Daoy (cell line): ENCODE measurements at regions not wholly inside any gene's neighbourhood (a gene's known extent, or its start where the extent isn't known, plus 50 kb on each side); places are given as distances from the start of the nearest gene placed in this dataset.
"Not testable (repeated sequence)": the region's sequence is repeated elsewhere in the genome, so short reads cannot be mapped to it uniquely, and the experiment has no call there.

ENCODE experiments used
- DNase-seq: peaks from one replicate; pipeline ENCODE4 v3.0.0-alpha.2; 2015; ENCODE audit warnings: low read depth

DNA sequence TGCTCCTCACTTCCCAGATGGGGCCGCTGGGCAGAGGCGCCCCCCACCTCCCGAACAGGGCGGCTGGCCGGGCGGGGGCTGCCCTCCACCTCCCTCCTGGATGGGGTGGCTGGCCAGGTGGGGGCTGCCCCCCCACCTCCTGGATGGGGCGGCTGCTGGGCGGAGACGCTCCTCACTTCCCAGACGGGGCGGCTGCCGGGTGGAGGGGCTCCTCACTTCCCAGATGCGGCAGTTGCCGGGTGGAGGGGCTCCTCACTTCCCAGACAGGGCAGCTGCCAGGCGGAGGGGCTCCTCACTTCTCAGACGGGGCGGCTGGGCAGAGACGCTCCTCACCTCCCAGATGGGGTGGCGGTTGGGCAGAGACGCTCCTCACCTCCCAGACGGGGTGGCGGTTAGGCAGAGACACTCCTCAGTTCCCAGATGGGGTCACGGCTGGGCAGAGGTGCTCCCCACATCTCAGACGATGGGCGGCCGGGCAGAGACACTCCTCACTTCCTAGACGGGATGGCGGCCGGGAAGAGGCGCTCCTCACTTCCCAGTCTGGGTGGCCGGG lies 428.8 kb downstream of the FGF13 start:
- not testable (repeated sequence) for DNase-seq

GRCh38 chrX:138287205-138287877 lies 424.2 kb downstream of the FGF13 start:
- no peak for DNase-seq

- no peak for DNase-seq
Observed at GRCh38 chrX:138294951-138295350, 416.6 kb downstream of the FGF13 start.

- no peak for DNase-seq
Observed at GRCh38 chrX:138298268-138298667, 413.2 kb downstream of the FGF13 start.

- DNase-seq: no peak
Observed at GRCh38 chrX:138345801-138346200, 365.7 kb downstream of the FGF13 start.

GRCh38 chrX:138349351-138349750 lies 362.2 kb downstream of the FGF13 start:
- no peak for DNase-seq

DNA sequence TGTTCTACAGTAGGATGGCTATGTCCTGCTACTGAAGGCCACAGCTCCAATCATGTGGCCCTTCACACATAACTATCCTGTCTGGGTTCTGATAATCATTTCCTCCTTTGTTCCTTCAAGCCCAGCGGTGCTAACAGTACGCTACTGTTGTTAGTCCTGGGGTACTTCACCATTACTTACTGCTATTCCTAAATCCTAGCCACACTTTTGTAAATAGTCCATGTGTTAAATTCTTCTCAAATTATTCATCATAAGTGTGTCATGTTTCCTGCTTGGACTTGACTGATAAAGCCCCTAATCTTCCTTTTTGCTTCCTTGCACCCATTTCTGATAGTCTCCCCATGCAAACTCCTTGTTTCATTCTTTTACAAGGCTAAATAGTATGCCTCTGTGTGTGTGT lies 332.6 kb downstream of the FGF13 start:
- no peak for DNase-seq

DNA sequence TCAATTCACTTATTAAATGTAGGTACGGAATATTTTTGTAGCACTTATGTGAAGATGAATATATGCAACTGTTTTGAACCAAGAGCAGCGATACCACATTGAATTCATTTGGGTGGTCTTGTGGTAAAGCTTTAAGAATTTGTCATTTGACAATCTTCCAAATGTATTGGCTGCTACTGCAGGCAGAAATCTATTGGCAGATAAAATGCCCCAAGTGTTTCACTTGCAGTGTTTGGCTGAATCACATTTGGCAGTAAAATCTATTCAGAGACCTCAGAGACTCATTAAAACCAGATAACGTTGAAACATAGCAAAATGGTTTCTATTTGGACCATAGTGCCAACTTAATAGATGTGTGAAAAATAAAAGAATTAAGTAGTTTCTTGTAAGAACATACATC lies 303.4 kb downstream of the FGF13 start:
- no peak for DNase-seq

- no peak for DNase-seq
Observed at GRCh38 chrX:138411048-138411447, 300.5 kb downstream of the FGF13 start.
